ENCODE measurements at regions not wholly inside any gene's neighbourhood (a gene's known extent, or its start where the extent isn't known, plus 50 kb on each side); places are given as distances from the start of the nearest gene placed in this dataset.

DNA sequence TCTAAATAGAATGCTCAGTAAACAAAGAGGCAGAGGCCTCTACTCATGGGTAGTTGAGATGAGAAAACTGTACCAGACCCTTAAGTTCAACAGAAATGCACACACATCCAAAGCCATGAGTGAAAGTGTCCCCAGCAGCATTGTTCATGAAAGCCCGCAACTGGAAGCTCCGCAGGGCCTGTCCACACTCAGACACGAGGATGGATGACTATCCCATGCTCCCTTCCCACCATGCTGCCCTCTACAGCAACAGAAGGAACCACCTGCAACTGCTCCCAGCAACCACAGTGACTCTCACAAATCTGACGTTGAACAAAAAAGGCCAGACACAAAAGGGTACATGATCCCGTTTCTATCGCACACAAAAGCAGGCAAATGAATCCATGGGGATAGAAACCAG lies 76.9 kb upstream of the ANO1 start:
- Histone ChIP-seq H3K9ac (ENCODE audit: extremely low read depth, insufficient read length, low read length) (no peak overlapping the region), H4K91ac (ENCODE audit: insufficient read length, low read depth, low read length) (no peak overlapping the region), H3K27ac (ENCODE audit: insufficient read length, low read depth, low read length) (no peak overlapping the region), H3K4me1 (ENCODE audit: insufficient read depth, low read length) (peaks cover 6% of the 10 kb centered on the region; the same call in 1 of the 2 replicates), H2BK5ac (ENCODE audit: insufficient read length, low read length) (no peak overlapping the region), H4K20me1 (ENCODE audit: control insufficient read depth, insufficient read depth, insufficient read length) (no peaks in the 10 kb centered on the region), H3K27me3 (ENCODE audit: insufficient read depth, low read length) (peaks cover 7% of the 10 kb centered on the region; the same call in 1 of the 2 replicates), H3K14ac (ENCODE audit: insufficient read depth, low read length) (no peak overlapping the region), H2BK12ac (ENCODE audit: insufficient read length, low read depth, low read length) (no peak overlapping the region), H4K5ac (ENCODE audit: insufficient read length, low read depth, low read length) (no peak overlapping the region), H3K9me3 (ENCODE audit: control insufficient read depth, low read depth, low read length) (no peaks in the 10 kb centered on the region), H2BK120ac (ENCODE audit: low read depth, low read length, poor library complexity, severe bottlenecking) (no peak overlapping the region), H3K18ac (ENCODE audit: insufficient read length, low read depth, low read length) (no peak overlapping the region), H2AFZ (ENCODE audit: low read length) (no peak overlapping the region), H3T11ph (ENCODE audit: low read length) (no peak overlapping the region), H3K4me2 (ENCODE audit: insufficient read depth, insufficient read length, low read length) (no peak overlapping the region), H3K79me1 (ENCODE audit: insufficient read depth, low read depth, low read length, poor library complexity, severe bottlenecking) (no peaks in the 10 kb centered on the region), H3K79me2 (ENCODE audit: insufficient read depth, low read length) (no peaks in the 10 kb centered on the region), H2AK5ac (ENCODE audit: insufficient read length, low read length) (no peak overlapping the region), H3K23ac (ENCODE audit: insufficient read length, low read depth, low read length) (no peak overlapping the region), H3K4ac (ENCODE audit: low read depth, low read length) (no peak overlapping the region), H3K56ac (ENCODE audit: insufficient read length, low read depth, low read length) (no peak overlapping the region), H2BK20ac (ENCODE audit: low read depth, low read length, poor library complexity, severe bottlenecking) (no peak overlapping the region), H4K8ac (replicated peaks; ENCODE audit: insufficient read length, low read depth, low read length) (no peak overlapping the region), H2BK15ac (ENCODE audit: low read depth, low read length) (no peak overlapping the region), H3K23me2 (ENCODE audit: insufficient read length, low read depth, low read length, poor library complexity, severe bottlenecking) (no peaks in the 10 kb centered on the region)
- H3K4me1 Mint-ChIP-seq = peaks cover 19 to 23% of the 10 kb centered on the region in 2 experiments
- DNase-seq = no peak
- H3K27me3 Mint-ChIP-seq (ENCODE audit: low read depth) = peaks cover 97% of the 10 kb centered on the region
- no peak overlapping the region for H3K27ac Mint-ChIP-seq
- H3K9me3 Mint-ChIP-seq = peaks cover 2 to 4% of the 10 kb centered on the region in 2 experiments
- no peak overlapping the region for H3K4me3 Mint-ChIP-seq
- TF ChIP-seq, protein P1, sequence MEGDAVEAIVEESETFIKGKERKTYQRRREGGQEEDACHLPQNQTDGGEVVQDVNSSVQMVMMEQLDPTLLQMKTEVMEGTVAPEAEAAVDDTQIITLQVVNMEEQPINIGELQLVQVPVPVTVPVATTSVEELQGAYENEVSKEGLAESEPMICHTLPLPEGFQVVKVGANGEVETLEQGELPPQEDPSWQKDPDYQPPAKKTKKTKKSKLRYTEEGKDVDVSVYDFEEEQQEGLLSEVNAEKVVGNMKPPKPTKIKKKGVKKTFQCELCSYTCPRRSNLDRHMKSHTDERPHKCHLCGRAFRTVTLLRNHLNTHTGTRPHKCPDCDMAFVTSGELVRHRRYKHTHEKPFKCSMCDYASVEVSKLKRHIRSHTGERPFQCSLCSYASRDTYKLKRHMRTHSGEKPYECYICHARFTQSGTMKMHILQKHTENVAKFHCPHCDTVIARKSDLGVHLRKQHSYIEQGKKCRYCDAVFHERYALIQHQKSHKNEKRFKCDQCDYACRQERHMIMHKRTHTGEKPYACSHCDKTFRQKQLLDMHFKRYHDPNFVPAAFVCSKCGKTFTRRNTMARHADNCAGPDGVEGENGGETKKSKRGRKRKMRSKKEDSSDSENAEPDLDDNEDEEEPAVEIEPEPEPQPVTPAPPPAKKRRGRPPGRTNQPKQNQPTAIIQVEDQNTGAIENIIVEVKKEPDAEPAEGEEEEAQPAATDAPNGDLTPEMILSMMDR (conservative IDR thresholded peaks at IDR 0.05) = no peak
- no peaks in the 10 kb centered on the region for H3K36me3 Mint-ChIP-seq (ENCODE audit: insufficient read depth in 1 of 3, low read depth in 3 of 3)
- WGBS (ENCODE audit: extremely low coverage, insufficient read length, low lambda C conversion rate) = no CpG with 5 or more reads among the region's 6 CpGs
